GM12864 (cell line): ENCODE measurements at regions not wholly inside any gene's neighbourhood (a gene's known extent, or its start where the extent isn't known, plus 50 kb on each side); places are given as distances from the start of the nearest gene placed in this dataset.

Experiments
- DNase-seq: peaks from one replicate; pipeline ENCODE4 v3.0.0-alpha.2; 2011; ENCODE audit warnings: low read depth
- H3K4me3 ChIP-seq: 2 replicates; pipeline ENCODE4 v1.5.1; 2011; ENCODE audit warnings: mild to moderate bottlenecking, low read depth, low read length, control low read depth
- CTCF ChIP-seq: IDR thresholded peaks from 2 replicates; pipeline ENCODE4 v1.5.1; 2011; ENCODE audit warnings: low read depth, mild to moderate bottlenecking, moderate library complexity, low read length, control low read depth, inconsistent platforms; ENCODE audit errors: missing control alignments

GRCh38 chr4:30535255-30535654 lies 184.9 kb upstream of the PCDH7 start:
- DNase-seq, result no peak
- H3K4me3 ChIP-seq, result no peak overlapping the region
- no peak for TF ChIP-seq CTCF

GRCh38 chr4:30536231-30536630 lies 183.9 kb upstream of the PCDH7 start:
- no peak for TF ChIP-seq CTCF
- DNase-seq, result no peak
- no peak overlapping the region for H3K4me3 ChIP-seq

- no peak for DNase-seq
- no peak overlapping the region for H3K4me3 ChIP-seq
- TF ChIP-seq CTCF, result no peak
These were observed 182.7 kb upstream of the PCDH7 start for GRCh38 chr4:30537456-30537855.

DNA sequence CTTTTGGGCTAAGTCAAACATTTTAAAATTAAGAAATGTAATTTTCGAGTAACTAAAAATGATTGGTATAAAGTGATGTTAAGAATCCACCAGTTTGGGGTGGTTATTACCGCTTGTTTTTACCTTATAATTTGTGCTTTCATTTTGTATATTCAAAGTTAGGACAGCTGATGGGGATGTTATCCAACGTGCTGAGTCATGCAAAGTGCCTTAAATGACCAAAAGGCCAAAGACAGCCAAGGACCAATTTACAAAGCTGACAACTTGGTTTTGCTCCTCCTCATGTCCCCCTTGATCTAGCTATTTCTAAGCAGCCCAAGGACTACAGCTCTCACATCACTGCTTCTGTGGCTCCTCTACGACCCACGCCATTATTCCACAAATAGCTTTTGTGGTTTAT lies 181.4 kb upstream of the PCDH7 start:
- TF ChIP-seq CTCF, result no peak
- no peak for DNase-seq
- no peak overlapping the region for H3K4me3 ChIP-seq

- DNase-seq, result no peak
- no peak for TF ChIP-seq CTCF
- no peak overlapping the region for H3K4me3 ChIP-seq
These were observed 177.1 kb upstream of the PCDH7 start for GRCh38 chr4:30543057-30543456.

DNA sequence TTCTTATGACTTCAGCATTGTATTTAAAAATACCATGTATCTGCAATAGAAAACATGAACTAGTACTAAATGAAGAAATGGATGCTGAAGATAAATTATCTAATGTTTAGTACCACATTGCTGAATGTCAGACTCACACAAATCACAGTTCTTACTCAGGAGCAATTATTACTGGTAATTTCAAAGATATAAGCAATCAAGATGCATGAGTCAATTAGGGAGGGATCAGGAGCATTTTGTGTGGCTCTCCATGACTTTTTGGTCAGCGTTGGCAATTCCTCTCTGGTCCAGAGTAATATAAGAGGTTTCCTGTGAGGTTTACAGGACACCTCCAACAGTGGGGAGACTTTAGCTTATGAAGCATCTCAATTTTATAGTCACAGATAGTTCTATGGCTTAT lies 167.0 kb upstream of the PCDH7 start:
- no peak for DNase-seq
- no peak overlapping the region for H3K4me3 ChIP-seq
- no peak for TF ChIP-seq CTCF

DNA sequence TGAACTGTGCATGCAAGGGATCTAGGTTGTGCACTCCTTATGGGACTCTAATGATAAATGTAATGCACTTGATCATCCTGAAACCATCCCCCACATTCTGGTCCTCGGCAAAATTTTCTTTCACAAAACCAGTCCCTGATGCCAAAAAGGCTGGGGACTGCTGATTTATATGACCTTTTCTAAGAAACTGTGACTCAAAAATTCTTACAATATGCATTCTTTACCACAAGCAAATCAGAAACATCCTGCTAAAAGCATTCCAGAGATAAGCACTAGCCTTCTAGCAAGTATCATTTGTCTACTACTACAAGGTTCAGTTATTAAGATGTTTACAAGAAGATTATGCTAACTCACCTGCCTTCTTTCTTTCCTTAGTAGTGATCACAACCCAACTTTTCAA lies 166.5 kb upstream of the PCDH7 start:
- H3K4me3 ChIP-seq, result no peak overlapping the region
- no peak for TF ChIP-seq CTCF
- DNase-seq, result no peak
